H1 (cell line): ENCODE measurements at regions not wholly inside any gene's neighbourhood (a gene's known extent, or its start where the extent isn't known, plus 50 kb on each side); places are given as distances from the start of the nearest gene placed in this dataset.

ENCODE experiments used
- CTCF ChIA-PET: fragments of 300-600 bp; sonication (Branson Sonifier 250); formaldehyde crosslinking; loops from one replicate; lab custom pipeline; 2021; ENCODE audit not compliant: partially characterized antibody; lab: Charles Lee
- POLR2A ChIA-PET: fragments of 300-600 bp; sonication (Branson Sonifier 250); formaldehyde crosslinking; loops from one replicate; lab custom pipeline; 2021; ENCODE audit warnings: inconsistent platforms; ENCODE audit not compliant: partially characterized antibody; lab: Charles Lee
- DNase-seq, 2 experiments: peaks; one replicate each; pipeline versions ENCODE4 v3.0.0 to v3.0.0-alpha.2; 2010 to 2022; ENCODE audit warnings: low spot score in 2 of 2, low read depth in 1 of 2, mixed read lengths in 1 of 2
- FAIRE-seq: peaks from 2 replicates; lab custom pipeline; 2011; peaks lifted over from hg19 to GRCh38; lab: Jason Lieb, UNC
- H2AFZ ChIP-seq: 2 replicates; pipeline ENCODE4 v1.8.1; 2012; ENCODE audit warnings: low read length, inconsistent platforms
- H2AK5ac ChIP-seq: 2 replicates; pipeline ENCODE4 v1.6.1; 2013; ENCODE audit warnings: low read depth, low read length
- H2BK120ac ChIP-seq: replicated peaks from 2 replicates; pipeline ENCODE3; 2013; ENCODE audit warnings: low read depth, low read length, inconsistent platforms
- H2BK12ac ChIP-seq: 2 replicates; pipeline ENCODE4 v1.6.1; 2013; ENCODE audit warnings: low read depth, low read length
- H2BK15ac ChIP-seq: 2 replicates; pipeline ENCODE4 v1.6.1; 2013; ENCODE audit warnings: low read length
- H2BK20ac ChIP-seq: 2 replicates; pipeline ENCODE4 v1.6.1; 2013; ENCODE audit warnings: low read length
- H2BK5ac ChIP-seq: 2 replicates; pipeline ENCODE4 v1.6.1; 2013; ENCODE audit warnings: low read depth, low read length
- H3K14ac ChIP-seq: 2 replicates; pipeline ENCODE4 v1.6.1; 2013; ENCODE audit warnings: inconsistent platforms; ENCODE audit not compliant: insufficient read length
- H3K18ac ChIP-seq: 2 replicates; pipeline ENCODE4 v1.6.1; 2013; ENCODE audit warnings: low read length; ENCODE audit errors: extremely low read depth
- H3K23ac ChIP-seq: 2 replicates; pipeline ENCODE4 v1.6.1; 2013; ENCODE audit warnings: inconsistent platforms; ENCODE audit not compliant: insufficient read length
- H3K23me2 ChIP-seq: 2 replicates; pipeline ENCODE4 v1.6.1; 2013; ENCODE audit warnings: low read depth, low read length
- H3K27ac ChIP-seq: 2 replicates; pipeline ENCODE4 v1.6.1; 2011; ENCODE audit warnings: low read depth, low read length, inconsistent platforms
- H3K27me3 ChIP-seq, 4 experiments: replicated peaks in 1 of 4; 1 replicate in 1 of 4; 2 replicates in 3 of 4; pipeline versions ENCODE4 v1.6.1 to v1.8.1; 2011 to 2013; ENCODE audit warnings: low read length in 3 of 4, mild to moderate bottlenecking in 3 of 4, inconsistent platforms in 2 of 4, mixed read lengths in 2 of 4, moderate library complexity in 1 of 4; ENCODE audit not compliant: control insufficient read depth in 3 of 4, insufficient read depth in 3 of 4; ENCODE audit errors: extremely low read depth in 1 of 4
- H3K36me3 ChIP-seq, 4 experiments: 2 replicates each; pipeline versions ENCODE4 v1.6.1 to v1.8.1; 2011 to 2013; ENCODE audit warnings: mild to moderate bottlenecking in 4 of 4, low read length in 3 of 4, moderate library complexity in 2 of 4, control low read depth in 1 of 4, inconsistent platforms in 1 of 4; ENCODE audit not compliant: insufficient read depth in 4 of 4, control insufficient read depth in 2 of 4
- H3K4ac ChIP-seq: replicated peaks from 2 replicates; pipeline ENCODE3; 2013; ENCODE audit warnings: low read length, low read depth, mixed read lengths, inconsistent platforms; ENCODE audit not compliant: insufficient read length
- H3K4me1 ChIP-seq, 4 experiments: replicated peaks in 1 of 4; 1 replicate in 1 of 4; 2 replicates in 3 of 4; pipeline versions ENCODE4 v1.6.1 to v1.8.1; 2011 to 2013; ENCODE audit warnings: low read length in 3 of 4, inconsistent platforms in 2 of 4, mixed read lengths in 1 of 4; ENCODE audit not compliant: insufficient read depth in 4 of 4, control insufficient read depth in 3 of 4
- H3K4me2 ChIP-seq, 2 experiments: 2 replicates each; pipeline versions ENCODE4 v1.6.1 to v1.8.1; 2011 to 2013; ENCODE audit warnings: low read depth in 2 of 2, low read length in 2 of 2, control low read depth in 1 of 2, inconsistent platforms in 1 of 2, mild to moderate bottlenecking in 1 of 2; ENCODE audit not compliant: insufficient read depth in 1 of 2
- H3K4me3 ChIP-seq, 4 experiments: fragments of 200-600, 300-600 bp in 1 of 4; sonication (generic), shearing (Covaris generic), sonication (Bioruptor Twin) in 1 of 4; 2 replicates each; pipeline versions ENCODE4 v1.5.1 to v1.8.1; 2011 to 2016; ENCODE audit warnings: low read length in 4 of 4, low read depth in 3 of 4, control low read depth in 2 of 4, inconsistent platforms in 2 of 4, mild to moderate bottlenecking in 2 of 4, mixed read lengths in 1 of 4, moderate library complexity in 1 of 4; ENCODE audit not compliant: insufficient read depth in 2 of 4; ENCODE audit errors: extremely low read depth in 1 of 4
- H3K56ac ChIP-seq: replicated peaks from 2 replicates; pipeline ENCODE3; 2013; ENCODE audit warnings: low read depth, mild to moderate bottlenecking, mixed read lengths, low read length, inconsistent platforms; ENCODE audit not compliant: insufficient read length
- H3K79me1 ChIP-seq: 2 replicates; pipeline ENCODE4 v1.6.1; 2013; ENCODE audit warnings: low read depth, low read length, control low read depth
- H3K79me2 ChIP-seq, 2 experiments: 2 replicates each; pipeline versions ENCODE4 v1.6.1 to v1.8.1; 2012 to 2013; ENCODE audit warnings: low read length in 2 of 2, mild to moderate bottlenecking in 2 of 2, inconsistent platforms in 1 of 2; ENCODE audit not compliant: insufficient read depth in 2 of 2, control insufficient read depth in 1 of 2
- H3K9ac ChIP-seq, 4 experiments: replicated peaks in 1 of 4; 1 replicate in 1 of 4; 2 replicates in 3 of 4; pipeline versions ENCODE4 v1.6.1 to v1.8.1; 2011 to 2013; ENCODE audit warnings: low read depth in 3 of 4, low read length in 3 of 4, control low read depth in 2 of 4, mild to moderate bottlenecking in 2 of 4, moderate library complexity in 2 of 4, inconsistent platforms in 1 of 4; ENCODE audit errors: extremely low read depth in 1 of 4
- H3K9me3 ChIP-seq, 2 experiments: 2 replicates each; pipeline versions ENCODE4 v1.6.1 to v1.8.1; 2012 to 2013; ENCODE audit warnings: mild to moderate bottlenecking in 2 of 2, moderate library complexity in 2 of 2, control low read depth in 1 of 2, inconsistent platforms in 1 of 2, low read depth in 1 of 2, low read length in 1 of 2, mixed read lengths in 1 of 2; ENCODE audit not compliant: insufficient read depth in 2 of 2
- H4K20me1 ChIP-seq, 2 experiments: replicated peaks in 1 of 2; 2 replicates each; pipeline versions ENCODE3 to v1.8.1; 2011 to 2013; ENCODE audit warnings: inconsistent platforms in 2 of 2, low read length in 2 of 2, mild to moderate bottlenecking in 1 of 2; ENCODE audit not compliant: insufficient read depth in 2 of 2, control insufficient read depth in 1 of 2
- H4K5ac ChIP-seq: 2 replicates; pipeline ENCODE4 v1.6.1; 2013; ENCODE audit warnings: low read length, low read depth, mixed read lengths, inconsistent platforms; ENCODE audit not compliant: insufficient read length
- H4K8ac ChIP-seq: 2 replicates; pipeline ENCODE4 v1.8.0; 2013; ENCODE audit warnings: mild to moderate bottlenecking, moderate library complexity, low read length, inconsistent platforms; ENCODE audit not compliant: insufficient read depth; ENCODE audit errors: extremely low read depth
- H4K91ac ChIP-seq: replicated peaks from 2 replicates; pipeline ENCODE3; 2013; ENCODE audit warnings: low read length, mixed read lengths, inconsistent platforms; ENCODE audit not compliant: insufficient read length
- ASH2L ChIP-seq: fragments of 200-600, 300-600 bp; sonication (generic); IDR thresholded peaks from one replicate; pipeline ENCODE4 v1.7.1; 2017; ENCODE audit warnings: low read length
- CBX8 ChIP-seq: fragments of 300-800, 300-1000 bp; sonication (generic); IDR thresholded peaks from 2 replicates; pipeline ENCODE4 v1.7.1; 2016; ENCODE audit warnings: low read depth, low read length, borderline replicate concordance
- HDAC6 ChIP-seq: IDR thresholded peaks from one replicate; pipeline ENCODE4 v1.7.1; 2012; ENCODE audit warnings: low read depth, mild to moderate bottlenecking, inconsistent platforms, low read length, moderate library complexity
- RXRA ChIP-seq: IDR thresholded peaks from 2 replicates; pipeline ENCODE4 v1.6.1; 2011; ENCODE audit warnings: low read depth, mild to moderate bottlenecking, low read length, moderate library complexity; ENCODE audit not compliant: insufficient read depth
- SAP30 ChIP-seq: fragments of 300-600 bp; sonication (generic); IDR thresholded peaks from 2 replicates; pipeline ENCODE4 v1.7.1; 2012; ENCODE audit warnings: low read length, moderate library complexity, mild to moderate bottlenecking, inconsistent platforms; ENCODE audit not compliant: insufficient read depth, insufficient replicate concordance
- SP4 ChIP-seq: IDR thresholded peaks from 2 replicates; pipeline ENCODE4 v1.6.1; 2012; ENCODE audit warnings: low read length, inconsistent platforms
- WGBS, 2 experiments: shearing (Covaris generic) in 1 of 2; methylation state at CpG; one replicate each; pipeline versions ENCODE4 v1.1.6 to v1.1.7; 2013 to 2015; ENCODE audit warnings: low lambda C conversion rate in 2 of 2, mixed read lengths in 2 of 2, inconsistent platforms in 1 of 2, low coverage in 1 of 2, missing lambda C conversion rate in 1 of 2; ENCODE audit not compliant: insufficient replicate concordance in 2 of 2, insufficient coverage in 1 of 2, insufficient read length in 1 of 2; ENCODE audit errors: extremely low coverage in 1 of 2, missing lambda C conversion rate in 1 of 2; 5-methylcytosine and 5-hydroxymethylcytosine counted together

DNA sequence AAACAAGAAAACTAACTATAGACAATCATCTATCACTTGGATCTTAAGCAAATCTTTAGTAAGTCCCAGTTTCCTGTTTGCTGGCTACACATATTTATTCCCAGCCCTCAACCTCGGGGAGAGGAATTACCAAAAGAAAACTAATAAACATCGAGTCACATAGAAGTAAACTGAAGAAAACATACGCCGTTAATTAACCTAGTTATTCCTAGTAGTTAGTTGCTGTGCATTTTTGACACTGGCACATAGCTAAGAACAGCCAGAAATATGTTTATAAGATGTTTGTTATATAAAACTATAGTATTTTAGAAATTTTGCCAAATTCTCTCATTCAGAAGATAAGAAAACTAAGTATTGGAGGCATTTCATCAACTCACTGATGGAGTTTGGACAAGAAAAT, 407.2 kb upstream of the ARHGEF26 start:
- no peak overlapping the region for H4K8ac ChIP-seq
- H2BK12ac ChIP-seq, result no peak overlapping the region
- no peaks in the 10 kb centered on the region for H3K9me3 ChIP-seq
- H3K23me2 ChIP-seq, result no peaks in the 10 kb centered on the region
- H2BK15ac ChIP-seq, result no peak overlapping the region
- H4K20me1 ChIP-seq, result no peaks in the 10 kb centered on the region
- H4K5ac ChIP-seq, result no peak overlapping the region
- H3K9ac ChIP-seq, result no peak overlapping the region
- ChIA-PET POLR2A (no interaction called here), CTCF (interaction anchor here (0.6 kb wide), 1 partner anchor 53 kb away, joined by 3 read pairs; no protein-coding TSS in a partner anchor)
- no peak overlapping the region for H3K14ac ChIP-seq
- H2BK120ac ChIP-seq, result no peak overlapping the region
- H3K4me3 ChIP-seq, result no peak overlapping the region
- FAIRE-seq (no peak), DNase-seq (no peak)
- H3K23ac ChIP-seq, result no peak overlapping the region
- H3K79me2 ChIP-seq, result no peaks in the 10 kb centered on the region
- H3K4ac ChIP-seq, result no peak overlapping the region
- H4K91ac ChIP-seq, result no peak overlapping the region
- WGBS, 2 experiments, result 93% methylated on average over 4 of the region's 4 CpGs; no CpG with 5 or more reads in 1 of the 2 experiments
- H3K36me3 ChIP-seq, result no peaks in the 10 kb centered on the region
- H2AK5ac ChIP-seq, result no peak overlapping the region
- no peaks in the 10 kb centered on the region for H3K4me1 ChIP-seq
- no peak overlapping the region for H3K18ac ChIP-seq
- no peak overlapping the region for H3K56ac ChIP-seq
- no peak overlapping the region for H3K27ac ChIP-seq
- no peak overlapping the region for H2AFZ ChIP-seq
- H3K27me3 ChIP-seq, result no peaks in the 10 kb centered on the region
- no peaks in the 10 kb centered on the region for H3K79me1 ChIP-seq
- H2BK5ac ChIP-seq, result no peak overlapping the region
- H3K4me2 ChIP-seq, result no peak overlapping the region
- H2BK20ac ChIP-seq, result no peak overlapping the region
- TF ChIP-seq ASH2L, result no peak
- no peak for TF ChIP-seq CBX8
- TF ChIP-seq SP4, result no peak
- TF ChIP-seq HDAC6, result no peak
- TF ChIP-seq SAP30, result no peak
- no peak for TF ChIP-seq RXRA
